Naive thymus-derived CD4-positive, alpha-beta T cell (primary cell): ENCODE measurements at regions not wholly inside any gene's neighbourhood (a gene's known extent, or its start where the extent isn't known, plus 50 kb on each side); places are given as distances from the start of the nearest gene placed in this dataset.
A peak's percentile ranks its signal among the peaks of the same experiment; 100 is the strongest.
"Not testable (repeated sequence)": the region's sequence is repeated elsewhere in the genome, so short reads cannot be mapped to it uniquely, and the experiment has no call there.

Experiments
- ATAC-seq: fragments of 150-1000 bp; cut with Tn5 transposase; 2 replicates; pipeline ENCODE4 v1.10.0; 2021; ENCODE audit warnings: mild to moderate bottlenecking, moderate library complexity
- CTCF ChIA-PET: fragments of 350-600 bp; sonication (Branson Sonifier 250); formaldehyde crosslinking; loops from one replicate; lab custom pipeline; 2021; ENCODE audit warnings: antibody characterized with exemption; lab: Charles Lee
- POLR2A ChIA-PET: fragments of 350-600 bp; sonication (Branson Sonifier 250); formaldehyde crosslinking; loops from one replicate; lab custom pipeline; 2021; ENCODE audit warnings: antibody characterized with exemption, inconsistent platforms; lab: Charles Lee
- DNase-seq, 9 donors: peaks; one replicate each; pipeline versions ENCODE4 v3.0.0 to v3.0.0-alpha.2; 2020 to 2022; ENCODE audit warnings: mixed read lengths in 1 of 9
- H3K27ac ChIP-seq: one replicate; pipeline ENCODE4 v1.7.0; 2013; ENCODE audit warnings: mild to moderate bottlenecking, low read depth, low read length, moderate library complexity
- H3K27me3 ChIP-seq, 2 donors: one replicate each; pipeline ENCODE4 v1.7.0; 2013; ENCODE audit warnings: low read length in 2 of 2, mild to moderate bottlenecking in 2 of 2, moderate library complexity in 2 of 2; ENCODE audit not compliant: control insufficient read depth in 2 of 2, insufficient read depth in 2 of 2
- H3K36me3 ChIP-seq, 3 experiments: 1 replicate in 2 of 3; 2 replicates in 1 of 3; pipeline ENCODE4 v1.7.0; 2013; ENCODE audit warnings: low read length in 3 of 3, mild to moderate bottlenecking in 3 of 3, moderate library complexity in 1 of 3; ENCODE audit not compliant: insufficient read depth in 3 of 3, control insufficient read depth in 2 of 3
- H3K4me1 ChIP-seq, 2 donors: one replicate each; pipeline ENCODE4 v1.7.0; 2013; ENCODE audit warnings: low read length in 2 of 2, mild to moderate bottlenecking in 2 of 2, moderate library complexity in 1 of 2; ENCODE audit not compliant: control insufficient read depth in 2 of 2, insufficient read depth in 2 of 2
- H3K4me3 ChIP-seq: 2 replicates; pipeline ENCODE4 v1.7.0; 2013; ENCODE audit warnings: mild to moderate bottlenecking, low read length
- H3K9me3 ChIP-seq, 3 experiments: 1 replicate in 2 of 3; 2 replicates in 1 of 3; pipeline ENCODE4 v1.7.0; 2013; ENCODE audit warnings: low read length in 3 of 3; ENCODE audit not compliant: control insufficient read depth in 2 of 3
- H3K27ac Mint-ChIP-seq, 9 donors: one replicate each; pipeline ENCODE4 v1.8.0; 2020 to 2022; ENCODE audit warnings: mixed read lengths in 9 of 9, mild to moderate bottlenecking in 8 of 9, moderate library complexity in 5 of 9, inconsistent platforms in 2 of 9
- H3K27me3 Mint-ChIP-seq, 5 donors: one replicate each; pipeline ENCODE4 v1.8.0; 2021 to 2022; ENCODE audit warnings: mixed read lengths in 5 of 5, mild to moderate bottlenecking in 1 of 5
- H3K36me3 Mint-ChIP-seq, 5 donors: one replicate each; pipeline ENCODE4 v1.8.0; 2020 to 2022; ENCODE audit warnings: mixed read lengths in 5 of 5, mild to moderate bottlenecking in 3 of 5, inconsistent platforms in 1 of 5
- H3K4me1 Mint-ChIP-seq, 7 donors: one replicate each; pipeline ENCODE4 v1.8.0; 2020 to 2022; ENCODE audit warnings: mixed read lengths in 7 of 7, mild to moderate bottlenecking in 3 of 7, inconsistent platforms in 1 of 7
- H3K4me3 Mint-ChIP-seq, 10 donors: one replicate each; pipeline ENCODE4 v1.8.0; 2020 to 2022; ENCODE audit warnings: mild to moderate bottlenecking in 10 of 10, mixed read lengths in 10 of 10, moderate library complexity in 6 of 10, inconsistent platforms in 2 of 10
- H3K9me3 Mint-ChIP-seq, 11 donors: one replicate each; pipeline ENCODE4 v1.8.0; 2020 to 2022; ENCODE audit warnings: mixed read lengths in 11 of 11, mild to moderate bottlenecking in 4 of 11, inconsistent platforms in 1 of 11, moderate library complexity in 1 of 11
- intact Hi-C, 2 donors: fragments of 100-400 bp; cut with micrococcal nuclease; formaldehyde crosslinking; loops; one replicate each; pipeline ENCODE4 v1.15.1; 2023

GRCh38 chr12:54723379-54724256, 75.5 kb upstream of the DCD start:
- POLR2A ChIA-PET, result interaction anchor here (0.5 to 1.5 kb wide), 4 partner anchors 36 to 269 kb away, joined by 3 to 6 read pairs (median 4); no protein-coding TSS in a partner anchor
- peak; percentile 73 for ATAC-seq
- H3K27ac Mint-ChIP-seq, result peak overlapping the region in 1 of 9 donors; percentile 18

DNA sequence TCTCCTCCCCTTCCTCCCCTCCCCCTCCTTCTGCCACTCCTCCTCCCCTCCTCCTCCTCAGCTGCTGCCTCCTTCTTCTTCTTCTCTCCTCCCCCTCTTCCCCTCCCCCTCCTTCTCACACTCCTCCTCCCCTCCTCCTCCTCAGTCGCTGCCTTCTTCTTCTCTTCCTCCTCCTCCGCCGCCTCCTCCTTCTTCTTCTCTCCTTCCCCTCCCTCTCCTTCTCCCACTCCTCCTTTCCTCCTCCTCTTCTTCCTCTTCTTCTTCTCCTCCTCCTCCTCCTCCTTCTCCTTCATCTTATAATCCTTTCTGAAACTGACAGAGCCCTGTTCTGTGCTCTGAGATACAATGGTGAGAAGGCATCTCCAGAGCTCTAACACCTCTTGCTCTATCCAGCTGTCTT, 73.1 kb upstream of the DCD start:
- no peak for ATAC-seq
- peaks cover 0 to 1% (median 0%) of the 10 kb centered on the region in 11 donors for H3K9me3 Mint-ChIP-seq
- H3K36me3 Mint-ChIP-seq, result peaks cover 0 to 3% (median 0%) of the 10 kb centered on the region in 5 donors
- peaks cover 2 to 13% (median 10%) of the 10 kb centered on the region in 7 donors for H3K4me1 Mint-ChIP-seq
- Histone ChIP-seq H3K4me3 (no peak overlapping the region), H3K27me3 (no peaks in the 10 kb centered on the region), H3K4me1 (no peaks in the 10 kb centered on the region), H3K9me3 (no peaks in the 10 kb centered on the region), H3K36me3 (no peaks in the 10 kb centered on the region), H3K27ac (no peak overlapping the region)
- CTCF ChIA-PET, result interaction anchor here (1.1 to 2.1 kb wide), 4 partner anchors 19 to 350 kb away, joined by 3 to 13 read pairs (median 4); no protein-coding TSS in a partner anchor
- peaks cover 0 to 43% (median 16%) of the 10 kb centered on the region in 5 donors for H3K27me3 Mint-ChIP-seq
- POLR2A ChIA-PET, result interaction anchor here (0.5 to 1.0 kb wide), 2 partner anchors 275 to 966 kb away, joined by 4 read pairs; no protein-coding TSS in a partner anchor
- intact Hi-C loops, result no loop called here
- peak overlapping the region in 1 of 9 donors; percentile 74 for H3K27ac Mint-ChIP-seq
- no peak for DNase-seq
- no peak overlapping the region for H3K4me3 Mint-ChIP-seq

More at GRCh38 chr12:54723379-54724256, 75.5 kb upstream of the DCD start:
- no peaks in the 10 kb centered on the region for H3K36me3 ChIP-seq
- Mint-ChIP-seq H3K9me3 (peaks cover 0 to 1% (median 0%) of the 10 kb centered on the region in 11 donors), H3K36me3 (no peaks in the 10 kb centered on the region), H3K4me3 (no peak overlapping the region), H3K27me3 (peaks cover 0 to 29% (median 8%) of the 10 kb centered on the region in 5 donors), H3K4me1 (peaks cover 2 to 24% (median 10%) of the 10 kb centered on the region in 7 donors)
- intact Hi-C loops, result loop anchor here (1.0 to 2.0 kb wide), 5 partner anchors 212 to 349 kb away; no protein-coding TSS in a partner anchor
- CTCF ChIA-PET, result interaction anchor here (0.6 to 2.4 kb wide), 15 partner anchors 16 to 348 kb away, joined by 3 to 33 read pairs (median 6); partner anchors contain the start of gene MUCL1
- H3K4me3 ChIP-seq, result no peak overlapping the region
- no peak overlapping the region for H3K27ac ChIP-seq
- no peaks in the 10 kb centered on the region for H3K9me3 ChIP-seq
- DNase-seq, result peak in 7 of 9 donors; percentile 21 to 50 (median 35)
- no peaks in the 10 kb centered on the region for H3K4me1 ChIP-seq
- no peaks in the 10 kb centered on the region for H3K27me3 ChIP-seq

GRCh38 chr12:54719691-54720090, 71.5 kb upstream of the DCD start:
- Mint-ChIP-seq H3K36me3 (peaks cover 0 to 3% (median 0%) of the 10 kb centered on the region in 5 donors), H3K27ac (peak overlapping the region in 1 of 9 donors; percentile 18), H3K4me3 (no peak overlapping the region), H3K27me3 (peaks cover 0 to 42% (median 24%) of the 10 kb centered on the region in 5 donors), H3K4me1 (peaks cover 0 to 7% (median 5%) of the 10 kb centered on the region in 7 donors), H3K9me3 (no peaks in the 10 kb centered on the region)
- Histone ChIP-seq H3K9me3 (no peaks in the 10 kb centered on the region), H3K36me3 (no peaks in the 10 kb centered on the region), H3K27ac (no peak overlapping the region), H3K27me3 (peaks cover 0 to 5% of the 10 kb centered on the region in 2 donors), H3K4me3 (no peak overlapping the region), H3K4me1 (no peaks in the 10 kb centered on the region)
- POLR2A ChIA-PET, result no interaction called here
- ATAC-seq (peak; percentile 31), DNase-seq (no peak)
- intact Hi-C loops, result no loop called here
- CTCF ChIA-PET, result interaction anchor here (0.6 to 1.0 kb wide), 3 partner anchors 239 to 273 kb away, joined by 3 read pairs; no protein-coding TSS in a partner anchor

- no peak overlapping the region for H3K27ac Mint-ChIP-seq
- Histone ChIP-seq H3K36me3 (no peaks in the 10 kb centered on the region), H3K27me3 (peaks cover 0 to 5% of the 10 kb centered on the region in 2 donors), H3K27ac (no peak overlapping the region), H3K4me1 (no peaks in the 10 kb centered on the region), H3K9me3 (no peaks in the 10 kb centered on the region), H3K4me3 (no peak overlapping the region)
- H3K4me3 Mint-ChIP-seq, result no peak overlapping the region
- no peak for DNase-seq
- ChIA-PET POLR2A (no interaction called here), CTCF (interaction anchor here (0.6 kb wide), 1 partner anchor 10 kb away, joined by 3 read pairs; no protein-coding TSS in a partner anchor)
- H3K9me3 Mint-ChIP-seq, result no peaks in the 10 kb centered on the region
- H3K27me3 Mint-ChIP-seq, result peaks cover 14 to 57% (median 16%) of the 10 kb centered on the region in 5 donors
- peaks cover 0 to 3% (median 0%) of the 10 kb centered on the region in 5 donors for H3K36me3 Mint-ChIP-seq
- peaks cover 0 to 5% (median 0%) of the 10 kb centered on the region in 7 donors for H3K4me1 Mint-ChIP-seq
- intact Hi-C loops, result no loop called here
- peak; percentile 44 for ATAC-seq
Observed at GRCh38 chr12:54716261-54716660, 68.1 kb upstream of the DCD start.

GRCh38 chr12:54713876-54714275, 65.7 kb upstream of the DCD start:
- intact Hi-C loops, H3K9me3 ChIP-seq, H3K9me3 Mint-ChIP-seq, POLR2A ChIA-PET, H3K4me3 Mint-ChIP-seq, H3K36me3 Mint-ChIP-seq, H3K27ac ChIP-seq, H3K4me3 ChIP-seq, H3K36me3 ChIP-seq, H3K27me3 ChIP-seq, DNase-seq, ATAC-seq, H3K4me1 ChIP-seq, H3K4me1 Mint-ChIP-seq: not testable (repeated sequence)
- CTCF ChIA-PET, result interaction anchor here (1.1 to 2.2 kb wide), 2 partner anchors 11 to 32 kb away, joined by 3 to 6 read pairs; no protein-coding TSS in a partner anchor
- H3K27ac Mint-ChIP-seq, result peak overlapping the region in 1 of 9 donors; percentile 34
- H3K27me3 Mint-ChIP-seq, result peaks cover 14 to 45% (median 16%) of the 10 kb centered on the region in 5 donors

GRCh38 chr12:54711669-54712068, 63.5 kb upstream of the DCD start:
- CTCF ChIA-PET, result interaction anchor here (0.6 kb wide), 1 partner anchor 290 kb away, joined by 3 read pairs; no protein-coding TSS in a partner anchor

More at GRCh38 chr12:54711669-54712068, 63.5 kb upstream of the DCD start:
- Mint-ChIP-seq H3K9me3 (no peaks in the 10 kb centered on the region), H3K4me3 (no peak overlapping the region), H3K36me3 (no peaks in the 10 kb centered on the region), H3K27ac (no peak overlapping the region), H3K4me1 (peaks cover 0 to 3% (median 0%) of the 10 kb centered on the region in 7 donors), H3K27me3 (peaks cover 7 to 34% (median 15%) of the 10 kb centered on the region in 5 donors)
- Histone ChIP-seq H3K36me3 (no peaks in the 10 kb centered on the region), H3K4me1 (no peaks in the 10 kb centered on the region), H3K27ac (no peak overlapping the region), H3K9me3 (no peaks in the 10 kb centered on the region), H3K4me3 (no peak overlapping the region), H3K27me3 (peaks cover 0 to 5% of the 10 kb centered on the region in 2 donors)
- intact Hi-C loops, result no loop called here
- POLR2A ChIA-PET, result no interaction called here
- ATAC-seq (no peak), DNase-seq (no peak)
